Body of pancreas (tissue), 4 donors: ENCODE measurements at regions not wholly inside any gene's neighbourhood (a gene's known extent, or its start where the extent isn't known, plus 50 kb on each side); places are given as distances from the start of the nearest gene placed in this dataset.

Experiments
- CTCF ChIP-seq, 7 experiments: fragments of 450-650 bp in 4 of 7; fragments of 200-600 bp in 3 of 7; sonication (generic) in 3 of 7; IDR thresholded peaks; one replicate each; pipeline ENCODE4 v1.5.1; 2016 to 2019; ENCODE audit warnings: antibody characterized with exemption in 7 of 7
- POLR2A ChIP-seq, 3 donors: fragments of 450-650 bp; IDR thresholded peaks; one replicate each; pipeline ENCODE4 v1.6.1; 2016; ENCODE audit warnings: antibody characterized with exemption in 3 of 3, mild to moderate bottlenecking in 2 of 3

GRCh38 chr7:31458203-31458602, 55.7 kb upstream of the ITPRID1 start:
- TF ChIP-seq CTCF (IDR thresholded peaks at IDR 0.05) (no peak), POLR2A (IDR thresholded peaks at IDR 0.05) (no peak)
